ENCODE measurements at regions not wholly inside any gene's neighbourhood (a gene's known extent, or its start where the extent isn't known, plus 50 kb on each side); places are given as distances from the start of the nearest gene placed in this dataset.

DNA sequence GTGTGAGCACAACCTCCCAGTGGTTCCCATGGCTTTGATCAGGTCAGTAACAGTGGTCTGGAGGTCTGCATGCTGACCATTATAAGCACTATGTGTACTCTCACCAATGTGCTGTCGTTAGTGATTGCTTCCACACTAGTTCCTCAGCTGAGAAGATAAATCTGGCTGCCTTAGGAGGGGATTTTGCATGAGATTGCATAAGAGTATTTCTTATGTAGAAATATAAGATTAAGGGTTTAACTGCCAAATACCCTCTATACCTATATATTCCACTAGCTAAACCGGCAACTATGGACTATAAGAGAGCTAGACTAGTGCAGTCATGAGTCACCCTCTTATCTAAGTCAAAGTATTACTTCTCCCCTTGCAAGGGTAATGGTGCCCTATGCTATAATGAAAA is 580.2 kb downstream of the CDH11 start:
- no peak for DNase-seq (ENCODE audit: low read depth)

DNA sequence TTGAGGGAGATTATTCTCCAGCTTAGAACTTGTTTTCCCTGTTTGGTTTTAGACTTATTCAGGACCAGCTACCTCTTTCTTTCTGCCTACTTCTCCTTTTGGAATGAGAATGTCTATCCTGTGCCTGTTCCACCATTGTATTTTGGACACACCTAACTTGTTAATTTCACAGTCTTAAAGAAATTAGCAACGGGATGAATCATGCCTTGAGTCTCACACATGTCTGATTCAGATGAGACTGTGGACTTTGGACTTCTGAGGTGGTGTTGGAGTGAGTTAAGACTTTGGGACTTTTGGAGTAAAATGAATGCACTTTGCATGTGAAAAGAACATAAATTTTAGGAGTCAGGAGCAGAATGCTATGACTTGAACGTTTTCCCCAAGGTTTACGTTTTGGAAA is 581.4 kb downstream of the CDH11 start:
- no peak for DNase-seq (ENCODE audit: low read depth)

DNA sequence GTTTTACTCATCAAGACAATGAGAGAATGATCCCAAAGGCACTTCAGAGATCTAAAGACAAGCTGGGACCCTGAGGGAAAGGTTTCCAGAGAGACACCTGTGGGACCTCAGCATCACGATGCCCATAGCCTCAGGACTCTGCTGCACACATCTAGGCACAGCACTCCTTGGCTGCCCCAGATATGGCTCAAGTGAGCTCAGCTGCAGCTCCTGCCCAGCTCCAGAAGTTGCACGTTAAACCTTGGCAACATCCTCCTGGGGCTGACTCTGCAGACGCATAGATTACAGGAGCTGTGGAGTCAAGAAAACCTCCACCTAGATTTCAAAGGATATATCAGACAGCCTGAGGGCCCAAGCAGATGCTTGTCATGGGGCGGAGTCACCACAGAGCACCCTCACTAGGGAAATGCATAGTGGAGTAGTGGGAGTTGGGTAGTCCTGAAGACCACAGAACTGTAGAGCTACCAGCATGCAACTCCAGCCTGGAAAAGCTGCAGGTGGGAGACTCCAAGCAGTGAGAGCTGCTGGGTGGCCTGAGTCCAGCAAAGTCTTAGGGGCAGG is 582.0 kb downstream of the CDH11 start:
- DNase-seq (ENCODE audit: low read depth), result no peak

DNA sequence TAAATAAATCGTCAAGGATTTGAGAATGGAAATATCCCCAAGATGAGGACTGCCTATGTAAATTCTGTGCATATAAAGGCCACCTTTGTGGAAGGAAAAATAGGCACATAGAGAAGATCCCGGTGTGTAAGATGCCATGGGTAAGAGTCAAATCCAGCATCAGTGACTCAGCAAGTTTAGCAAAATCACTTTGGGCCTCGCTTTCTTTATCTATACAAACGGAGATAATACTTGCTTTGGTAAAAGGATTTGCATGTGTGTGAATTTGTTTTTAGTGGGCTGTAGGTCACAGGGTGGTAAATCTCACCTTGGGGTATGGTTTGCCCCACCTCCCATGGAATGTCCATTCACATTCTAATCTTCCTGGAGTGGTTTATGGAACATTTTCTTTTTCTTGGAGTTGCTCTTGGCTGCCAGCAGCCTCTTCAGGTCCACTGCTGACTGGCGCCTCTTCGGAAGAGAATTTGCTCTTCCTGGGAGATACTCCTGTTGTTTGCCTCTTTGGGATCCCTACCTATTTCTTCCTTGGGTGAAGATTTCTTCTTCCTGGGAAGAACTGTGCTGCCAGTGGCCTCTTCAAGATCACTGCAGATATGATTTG is 587.6 kb downstream of the CDH11 start:
- DNase-seq (ENCODE audit: low read depth), result peak; percentile 7

DNA sequence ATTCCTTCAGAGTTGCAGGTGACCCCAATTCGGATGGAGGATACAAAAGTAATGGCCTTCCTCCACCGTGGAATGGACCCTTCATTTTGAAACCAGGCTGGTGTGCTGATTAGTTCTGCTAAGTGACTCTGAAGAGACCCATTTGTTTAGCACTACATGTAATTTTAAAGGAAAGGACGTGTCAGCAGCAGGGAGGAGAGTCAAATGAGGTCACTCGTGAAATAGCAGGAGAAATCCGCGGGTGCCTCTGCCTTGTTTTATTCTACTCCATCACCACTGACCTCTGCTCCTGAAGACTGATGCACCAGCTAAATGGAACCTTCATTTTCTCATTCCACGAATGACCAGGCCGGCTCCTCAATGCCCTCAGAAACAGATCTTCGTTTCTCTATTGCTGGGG is 589.2 kb downstream of the CDH11 start:
- DNase-seq (ENCODE audit: low read depth), result no peak

DNA sequence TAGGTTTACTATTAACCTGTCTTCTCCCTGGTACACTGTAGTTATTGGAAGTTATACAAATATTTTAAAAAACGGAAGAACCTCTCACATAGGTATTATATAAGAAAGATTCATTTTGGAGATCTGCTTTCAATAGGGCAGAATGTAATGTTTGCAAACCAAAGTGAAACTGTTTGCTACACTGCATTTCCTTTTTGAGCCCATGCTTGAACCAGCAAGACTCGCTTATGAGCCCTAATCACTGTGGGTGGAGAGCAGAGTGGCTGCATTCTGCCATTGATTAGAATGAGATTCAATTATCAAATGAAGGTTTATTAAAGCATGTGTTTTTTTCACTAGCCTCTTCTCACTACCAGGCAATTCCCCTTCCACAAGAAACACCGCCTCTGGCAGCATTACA is 589.7 kb downstream of the CDH11 start:
- DNase-seq (ENCODE audit: low read depth), result no peak

DNA sequence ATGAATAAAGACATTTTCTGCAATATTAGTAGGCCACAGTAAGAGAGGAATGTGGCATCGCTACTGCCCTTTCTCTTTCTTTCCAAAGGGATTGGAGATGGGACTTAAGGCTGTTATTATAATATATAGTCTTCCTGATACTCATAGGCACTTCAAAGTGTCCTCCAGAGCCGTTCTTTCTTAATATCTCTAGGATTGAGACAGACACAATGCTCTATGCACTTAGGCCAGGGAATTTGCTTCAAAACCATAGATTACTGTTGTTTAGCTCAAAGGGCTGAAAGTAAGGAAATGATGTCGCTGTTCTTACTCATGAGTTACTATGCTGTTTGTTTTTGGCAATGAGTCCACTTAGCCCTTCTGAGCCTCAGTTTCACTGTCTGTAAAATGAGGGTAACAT is 590.5 kb downstream of the CDH11 start:
- no peak for DNase-seq (ENCODE audit: low read depth)

DNA sequence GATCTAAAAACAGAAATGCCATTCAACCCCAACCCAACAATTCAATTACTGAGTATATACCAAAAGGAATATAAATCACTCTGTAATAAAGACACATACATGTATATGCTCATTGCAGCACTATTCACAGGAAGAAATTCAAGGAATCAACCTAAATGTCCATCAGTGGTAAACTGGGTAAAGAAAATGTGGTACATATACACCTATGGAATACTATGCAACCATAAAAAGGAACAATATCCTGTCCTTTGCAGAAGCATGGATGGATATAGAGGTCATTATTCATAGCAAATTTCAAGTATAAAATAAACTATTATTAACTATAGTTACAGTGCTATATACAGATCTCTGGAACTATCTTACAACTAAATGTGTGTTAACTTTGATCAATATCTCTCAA is 599.3 kb downstream of the CDH11 start:
- DNase-seq (ENCODE audit: low read depth), result no peak

DNA sequence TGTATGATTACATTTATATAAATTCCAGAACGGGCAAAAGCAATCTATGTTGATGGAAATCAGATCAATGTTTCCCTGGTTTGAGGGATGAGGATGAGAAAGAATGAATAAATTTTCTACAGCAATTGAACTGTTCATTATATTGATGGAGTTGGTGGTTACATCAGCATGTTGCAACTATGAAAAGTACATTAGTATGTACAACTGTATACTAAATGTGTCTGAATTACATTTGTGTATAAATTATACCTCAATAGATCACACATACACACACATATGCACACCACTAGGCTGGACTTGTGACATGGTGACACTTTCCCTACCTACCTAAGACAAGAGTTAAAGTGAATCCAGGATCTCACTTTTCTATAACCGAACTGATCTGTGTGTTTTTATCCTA is 608.0 kb downstream of the CDH11 start:
- DNase-seq (ENCODE audit: low read depth), result no peak

DNA sequence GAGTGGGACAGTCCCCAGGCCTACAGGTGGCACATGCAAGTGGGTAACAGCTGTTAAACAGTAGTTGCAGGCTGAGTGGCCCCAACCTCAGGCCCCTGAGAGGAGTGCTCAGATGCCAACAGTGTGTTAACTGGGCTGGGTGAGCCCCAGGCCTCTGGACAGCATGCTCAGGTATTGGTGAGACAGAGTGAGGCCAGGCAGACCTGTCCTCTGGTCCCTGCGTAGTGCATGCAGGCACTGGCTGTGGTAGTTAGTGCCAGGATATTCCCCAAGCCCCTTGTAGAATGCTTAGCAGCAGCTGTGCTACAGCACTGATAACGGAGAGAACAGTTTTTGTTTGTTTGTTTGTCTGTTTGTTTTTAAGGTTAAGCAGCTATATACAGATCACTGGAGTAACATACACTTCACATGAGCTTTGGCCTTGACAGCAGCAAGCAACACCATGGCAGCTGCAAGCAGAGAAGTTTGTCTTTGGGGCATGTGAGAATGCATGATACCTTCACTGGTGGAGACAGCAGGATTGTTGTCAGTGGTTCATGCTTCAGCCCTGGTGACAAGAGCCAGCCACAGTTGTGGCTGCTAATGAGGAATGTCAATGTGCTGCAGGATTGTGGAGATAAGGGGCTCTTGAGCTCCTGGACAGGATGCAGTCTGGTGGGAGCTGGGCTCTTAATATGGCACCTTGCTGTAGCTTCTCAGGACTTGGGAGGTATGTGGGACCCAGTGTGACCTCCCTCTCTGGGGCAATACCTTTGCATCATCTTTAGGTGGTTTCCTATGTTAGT is 614.4 kb downstream of the CDH11 start:
- no peak for DNase-seq (ENCODE audit: low read depth)

DNA sequence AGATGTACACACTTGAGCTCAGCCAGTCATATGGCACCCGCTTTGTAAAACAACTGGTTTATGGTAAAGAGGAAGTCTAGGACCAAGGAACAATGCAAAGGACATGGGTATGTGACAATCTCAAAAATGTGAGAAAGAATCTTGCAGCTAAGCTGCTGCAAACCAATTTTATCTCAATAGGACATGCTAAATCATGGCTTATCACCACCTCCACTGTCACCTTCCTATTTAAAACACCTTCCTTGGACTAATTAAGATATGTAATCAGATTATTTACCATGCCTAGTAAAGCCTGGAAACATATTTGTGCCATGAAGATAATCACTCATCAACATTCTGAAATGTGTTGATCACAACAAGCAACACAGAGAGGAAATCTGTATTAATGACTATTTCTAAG is 622.7 kb downstream of the CDH11 start:
- DNase-seq (ENCODE audit: low read depth), result no peak

DNA sequence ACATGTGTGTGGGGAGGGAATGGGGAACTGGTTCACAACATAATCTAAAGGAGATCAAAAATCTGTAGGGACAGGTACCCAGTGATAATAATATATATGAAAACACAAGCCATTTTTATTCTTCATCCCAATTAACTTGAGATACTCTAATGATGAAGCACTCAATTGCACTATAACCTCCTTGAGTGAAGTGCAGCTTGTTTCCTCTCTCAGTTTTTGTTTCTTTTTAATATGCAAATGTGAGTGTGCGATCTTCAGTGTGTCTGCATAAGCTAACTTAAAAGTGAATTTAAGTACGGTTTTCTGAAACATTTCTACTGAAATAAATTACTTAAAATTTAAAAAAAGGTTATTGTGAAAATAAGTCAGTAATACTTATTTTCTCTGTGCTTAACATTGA is 623.5 kb downstream of the CDH11 start:
- DNase-seq (ENCODE audit: low read depth), result no peak

DNA sequence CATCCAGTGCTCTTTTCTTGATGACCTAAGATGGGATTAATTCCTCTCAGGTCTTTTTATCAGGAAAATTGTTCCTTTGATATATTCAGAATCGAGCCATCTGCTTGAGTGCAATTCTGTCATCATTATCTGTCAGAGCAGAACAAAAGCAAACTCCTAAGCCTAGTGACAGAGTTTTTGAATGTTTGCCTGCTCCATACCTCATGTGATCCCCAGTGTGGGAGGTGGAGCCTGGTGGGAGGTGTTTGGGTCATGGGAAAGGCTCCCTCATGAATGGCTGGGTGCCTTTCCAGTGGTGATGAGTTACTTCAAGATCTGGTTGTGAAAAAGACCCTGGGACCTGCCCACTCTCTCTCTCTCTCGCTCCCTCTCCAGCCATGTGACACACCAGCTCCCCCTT is 628.2 kb downstream of the CDH11 start:
- DNase-seq (ENCODE audit: low read depth), result no peak

DNA sequence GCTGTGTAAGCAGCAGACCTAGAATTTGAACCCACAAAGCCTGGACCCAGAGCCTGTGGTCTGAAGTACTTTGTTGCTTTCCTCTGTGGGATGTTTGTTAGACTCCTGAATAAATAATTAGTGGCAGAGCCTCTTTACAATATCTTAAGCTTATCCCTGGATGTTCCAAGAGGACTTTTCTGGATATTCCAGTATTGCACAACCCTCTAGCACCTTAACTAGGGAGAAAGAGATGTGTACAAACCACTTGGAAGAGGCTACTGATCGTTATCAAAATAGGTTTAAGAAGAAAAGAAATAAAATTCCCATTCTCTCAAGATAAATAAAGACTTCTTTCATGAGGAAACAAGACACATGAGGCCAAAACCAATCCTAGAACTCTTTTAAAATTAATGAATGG is 632.4 kb downstream of the CDH11 start:
- DNase-seq (ENCODE audit: low read depth), result peak; percentile 8

DNA sequence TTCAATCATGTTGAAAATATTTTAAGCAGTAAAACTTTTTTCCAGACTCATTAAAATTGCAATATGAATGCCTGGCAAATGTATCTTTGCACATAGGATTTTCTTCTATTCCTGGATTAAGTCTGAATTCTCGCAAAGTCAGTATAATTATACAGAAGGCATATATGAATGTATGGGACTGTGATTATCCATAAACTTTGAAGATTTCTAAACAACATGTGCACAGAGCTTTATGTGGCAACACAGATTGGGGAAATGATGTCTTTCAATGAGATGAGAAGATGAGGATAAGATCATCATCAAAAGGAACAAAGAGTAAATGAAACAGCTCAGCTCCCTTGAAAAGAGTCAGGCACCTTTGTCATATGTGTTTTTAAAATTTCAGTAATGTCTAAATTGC is 635.3 kb downstream of the CDH11 start:
- no peak for DNase-seq (ENCODE audit: low read depth)

DNA sequence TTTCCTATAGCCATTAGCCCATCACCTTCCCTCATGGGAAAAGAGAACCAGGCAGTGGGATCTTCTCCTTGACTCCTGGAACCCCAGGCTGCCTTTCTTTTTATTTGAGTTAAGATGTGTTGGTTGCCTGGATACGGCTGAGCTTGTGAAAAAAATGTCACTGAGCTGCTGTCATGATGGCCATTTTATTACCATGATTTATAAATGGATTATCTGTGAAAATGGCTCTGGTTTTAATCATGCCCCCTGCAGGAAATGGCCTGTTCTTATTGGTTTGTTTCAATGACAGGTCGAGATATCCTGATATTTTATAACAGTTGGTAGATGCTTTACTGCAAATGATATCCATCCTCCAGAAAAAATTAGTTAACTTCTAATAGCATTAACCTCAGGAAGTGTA is 640.4 kb downstream of the CDH11 start:
- DNase-seq (ENCODE audit: low read depth), result no peak

DNA sequence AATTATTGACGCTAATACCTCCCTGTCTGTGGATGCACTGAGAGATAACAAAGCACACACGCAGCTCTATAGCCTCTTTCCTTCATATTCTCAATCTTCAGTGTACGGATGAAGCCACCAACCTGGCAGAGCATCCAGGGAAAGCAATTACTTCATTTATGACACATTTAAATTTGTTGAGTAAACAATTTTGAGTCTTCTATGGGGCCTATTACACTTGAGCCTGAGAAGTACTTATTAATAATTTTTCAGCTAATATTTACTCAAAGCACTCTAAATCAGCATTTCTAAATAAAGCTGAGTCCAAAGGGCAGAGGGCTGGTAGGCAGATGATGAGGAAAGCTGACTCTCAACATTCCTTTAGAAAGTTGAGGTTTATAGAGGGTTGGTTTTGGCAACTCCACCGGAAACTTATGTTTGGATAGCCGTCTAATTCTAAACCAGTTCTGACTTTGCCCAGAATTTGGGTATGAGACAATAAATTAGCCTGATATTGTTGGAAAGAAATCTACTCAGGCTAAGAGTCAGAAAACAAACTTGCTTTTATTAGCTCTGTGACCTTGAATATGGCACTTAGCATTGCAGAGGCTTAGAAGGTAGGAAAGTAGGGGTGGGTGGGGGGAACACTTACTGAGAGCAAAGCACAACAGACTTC is 643.5 kb downstream of the CDH11 start:
- peak; percentile 49 for DNase-seq (ENCODE audit: low read depth)

DNA sequence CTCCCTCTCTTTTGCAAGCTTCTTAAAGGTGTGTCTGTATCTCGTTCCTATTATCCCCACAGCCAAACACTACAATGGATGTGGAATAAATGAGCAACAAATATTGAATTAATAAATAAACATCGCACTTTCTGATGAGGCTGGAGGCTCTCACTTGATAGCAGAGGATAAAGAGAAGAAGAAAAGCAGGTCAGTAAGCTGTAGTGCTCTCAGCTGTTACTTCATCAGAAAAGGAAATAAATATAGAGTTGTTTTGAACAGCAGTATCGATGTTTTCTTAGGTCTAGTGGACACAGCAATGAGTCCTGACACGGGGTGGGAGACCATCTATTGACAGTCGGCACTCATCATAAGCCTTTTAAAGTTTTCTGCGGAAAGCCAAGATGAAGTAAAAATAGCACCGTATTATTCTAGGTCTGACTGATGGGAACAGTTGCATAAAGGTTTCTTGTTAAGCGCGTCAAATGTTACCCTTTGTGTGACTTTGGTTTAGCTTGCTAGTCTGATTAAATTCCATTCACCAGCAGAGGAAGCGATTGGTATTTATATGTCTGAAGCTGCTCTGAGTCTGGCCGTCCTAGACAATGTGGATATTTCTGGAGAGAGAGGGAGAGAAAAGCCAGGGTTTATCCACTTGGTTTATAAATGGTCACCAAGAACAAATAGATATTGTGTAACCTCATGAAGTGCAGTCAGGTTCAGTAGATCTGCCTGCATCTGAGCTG is 646.1 kb downstream of the CDH11 start:
- DNase-seq (ENCODE audit: low read depth), result peak; percentile 15

DNA sequence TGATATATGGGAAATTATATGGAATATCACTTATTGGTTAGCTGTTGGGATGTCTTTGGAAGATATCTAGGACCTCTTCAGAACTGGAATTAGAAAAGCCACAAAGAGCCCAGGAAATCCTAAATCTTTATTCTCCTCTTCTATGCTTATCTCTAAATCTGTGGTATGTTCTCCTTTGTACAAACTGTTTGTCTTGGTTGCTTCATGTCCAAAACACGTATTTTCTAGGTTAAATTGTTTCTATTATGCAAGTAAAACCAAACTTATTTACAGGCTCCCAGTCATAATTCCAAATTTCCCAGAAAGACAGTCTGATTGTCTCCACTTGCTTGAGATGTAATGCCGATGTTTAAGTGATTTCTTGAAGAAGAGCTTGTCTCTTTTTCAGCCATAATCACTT is 650.9 kb downstream of the CDH11 start:
- no peak for DNase-seq (ENCODE audit: low read depth)

DNA sequence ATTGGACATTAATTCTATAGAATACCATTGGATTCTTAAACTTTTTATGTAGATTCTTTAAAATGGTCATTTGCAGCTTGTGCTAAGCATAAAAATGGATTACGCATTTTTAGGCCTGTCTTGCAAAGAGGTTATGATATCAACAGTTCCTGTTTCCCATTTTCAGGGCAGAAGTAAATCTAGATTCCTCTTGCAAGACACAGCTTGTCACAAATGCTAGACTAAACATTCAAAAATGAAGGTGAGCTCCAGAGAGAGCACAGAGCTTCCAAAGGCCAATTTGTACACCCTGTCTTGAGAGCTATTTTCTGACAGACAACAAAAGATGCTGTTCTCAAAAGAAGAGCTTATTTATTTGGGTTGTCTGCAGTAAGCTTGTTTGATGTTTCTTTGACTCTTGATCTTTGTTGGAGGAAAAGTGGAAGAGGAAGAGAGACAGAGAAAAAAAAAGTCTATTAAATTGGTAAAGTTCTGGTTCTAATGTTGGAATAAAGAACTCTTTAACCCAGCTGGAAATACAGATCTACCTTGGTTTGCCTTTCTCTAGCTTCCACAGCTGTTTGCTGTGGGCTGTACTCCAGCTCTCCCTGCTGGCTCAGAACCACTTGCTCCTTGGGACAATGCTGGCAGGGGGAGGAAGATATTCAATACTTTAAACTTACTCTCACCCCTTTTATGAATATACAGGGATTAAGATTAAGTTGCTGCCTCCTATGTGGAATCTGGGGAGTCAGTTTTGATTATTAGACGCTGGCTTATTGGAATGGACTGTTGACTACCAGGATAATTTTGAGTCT is 651.8 kb downstream of the CDH11 start:
- no peak for DNase-seq (ENCODE audit: low read depth)

DNA sequence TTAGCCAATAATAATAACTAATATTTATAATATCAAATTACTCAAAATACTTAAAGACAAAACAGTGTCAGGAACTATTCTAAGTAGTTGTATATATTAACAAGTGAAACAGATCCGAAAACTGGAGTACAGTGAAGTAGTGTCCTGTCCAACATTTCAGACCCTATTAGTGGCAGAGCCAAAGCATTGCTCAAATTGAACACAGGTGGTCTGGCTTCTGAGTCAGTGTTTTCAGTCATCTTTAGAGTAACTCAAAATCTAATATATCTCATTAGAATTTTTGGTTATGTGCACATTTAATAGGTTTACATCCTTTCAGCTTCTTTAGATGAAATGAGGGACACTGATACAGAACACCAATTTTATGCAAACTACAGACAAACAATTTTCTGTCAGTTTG is 652.5 kb downstream of the CDH11 start:
- DNase-seq (ENCODE audit: low read depth), result no peak

All from RPMI7951 (cell line).